ENCODE measurements at regions not wholly inside any gene's neighbourhood (a gene's known extent, or its start where the extent isn't known, plus 50 kb on each side); places are given as distances from the start of the nearest gene placed in this dataset.
"Not testable (repeated sequence)": the region's sequence is repeated elsewhere in the genome, so short reads cannot be mapped to it uniquely, and the experiment has no call there.

- no peak for DNase-seq
Observed at GRCh38 chr5:120093178-120093577, 370.9 kb upstream of the PRR16 start.

GRCh38 chr5:120096413-120096812 is 367.7 kb upstream of the PRR16 start:
- no peak for DNase-seq

GRCh38 chr5:120098426-120098825 is 365.7 kb upstream of the PRR16 start:
- DNase-seq, result no peak

- no peak for DNase-seq
Observed at GRCh38 chr5:120098902-120099535, 365.1 kb upstream of the PRR16 start.

- DNase-seq, result no peak
Observed at GRCh38 chr5:120101771-120102170, 362.3 kb upstream of the PRR16 start.

- no peak for DNase-seq
Observed at GRCh38 chr5:120103495-120103894, 360.6 kb upstream of the PRR16 start.

- no peak for DNase-seq
Observed at GRCh38 chr5:120106912-120107525, 357.1 kb upstream of the PRR16 start.

- no peak for DNase-seq
Observed at GRCh38 chr5:120108586-120109248, 355.4 kb upstream of the PRR16 start.

- no peak for DNase-seq
Observed at GRCh38 chr5:120122703-120123102, 341.4 kb upstream of the PRR16 start.

GRCh38 chr5:120124031-120124430 is 340.1 kb upstream of the PRR16 start:
- no peak for DNase-seq

GRCh38 chr5:120124961-120125360 is 339.1 kb upstream of the PRR16 start:
- DNase-seq, result no peak

GRCh38 chr5:120132347-120132746 is 331.8 kb upstream of the PRR16 start:
- not testable (repeated sequence) for DNase-seq

- DNase-seq, result no peak
Observed at GRCh38 chr5:120134944-120135343, 329.2 kb upstream of the PRR16 start.

- no peak for DNase-seq
Observed at GRCh38 chr5:120137582-120137981, 326.5 kb upstream of the PRR16 start.

- DNase-seq, result no peak
Observed at GRCh38 chr5:120139039-120139438, 325.1 kb upstream of the PRR16 start.

GRCh38 chr5:120140501-120140900 is 323.6 kb upstream of the PRR16 start:
- no peak for DNase-seq

- DNase-seq, result no peak
Observed at GRCh38 chr5:120141076-120141475, 323.0 kb upstream of the PRR16 start.

- DNase-seq, result no peak
Observed at GRCh38 chr5:120146787-120147186, 317.3 kb upstream of the PRR16 start.

GRCh38 chr5:120147911-120148310 is 316.2 kb upstream of the PRR16 start:
- not testable (repeated sequence) for DNase-seq

GRCh38 chr5:120150770-120151169 is 313.3 kb upstream of the PRR16 start:
- DNase-seq, result no peak

- DNase-seq, result no peak
Observed at GRCh38 chr5:120151181-120151580, 312.9 kb upstream of the PRR16 start.

GRCh38 chr5:120151825-120152224 is 312.3 kb upstream of the PRR16 start:
- no peak for DNase-seq

- DNase-seq, result no peak
Observed at GRCh38 chr5:120152472-120152871, 311.6 kb upstream of the PRR16 start.

- no peak for DNase-seq
Observed at GRCh38 chr5:120152931-120153330, 311.2 kb upstream of the PRR16 start.
